ENCODE measurements at regions not wholly inside any gene's neighbourhood (a gene's known extent, or its start where the extent isn't known, plus 50 kb on each side); places are given as distances from the start of the nearest gene placed in this dataset.

DNA sequence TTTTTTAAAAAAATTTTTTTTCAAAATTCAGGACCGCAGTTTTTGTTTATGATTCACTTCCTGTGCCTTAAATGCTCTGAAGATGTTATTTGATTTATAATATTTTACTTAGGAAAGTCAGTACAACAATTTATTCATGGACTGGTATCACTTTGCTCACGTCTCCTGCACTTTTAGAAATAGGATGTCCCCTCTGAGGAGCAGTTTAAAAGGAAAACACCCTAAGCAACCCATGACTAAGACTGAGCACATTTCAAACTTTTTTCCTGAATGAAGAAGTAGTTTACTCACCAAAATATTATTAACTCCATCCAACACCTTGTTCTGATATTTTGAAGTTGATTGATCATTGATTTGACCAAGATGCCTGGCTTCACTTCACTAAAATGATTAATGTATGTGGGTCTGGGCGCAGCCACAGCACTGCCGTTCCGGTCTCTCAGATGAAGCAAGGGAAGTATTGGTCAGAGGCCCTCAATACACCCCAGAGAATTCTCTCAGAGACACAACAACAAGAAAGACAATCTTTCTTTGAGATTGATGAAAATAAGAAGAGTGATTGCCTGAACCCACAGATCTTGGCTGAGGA, 223.9 kb downstream of the TGFB2 start:
- FAIRE-seq = no peak
- no peak for DNase-seq (ENCODE audit: insufficient read length, low spot score)
- TF ChIP-seq POU2F2 (IDR thresholded peaks at IDR 0.05; ENCODE audit: low read depth, low read length) = no peak
- TF ChIP-seq POLR2A (IDR thresholded peaks at IDR 0.05; ENCODE audit: low read depth, low read length) = no peak
- TF ChIP-seq SPI1 (IDR thresholded peaks at IDR 0.05; ENCODE audit: low read depth, low read length) = no peak
- no peak for TF ChIP-seq TAF1 (IDR thresholded peaks at IDR 0.05; ENCODE audit: low read depth, low read length)
- TF ChIP-seq PAX5 (IDR thresholded peaks at IDR 0.05; ENCODE audit: insufficient read depth, low read length, severe bottlenecking) = no peak
- no peak for TF ChIP-seq POLR2AphosphoS5 (IDR thresholded peaks at IDR 0.05; ENCODE audit: low read depth, low read length)

DNA sequence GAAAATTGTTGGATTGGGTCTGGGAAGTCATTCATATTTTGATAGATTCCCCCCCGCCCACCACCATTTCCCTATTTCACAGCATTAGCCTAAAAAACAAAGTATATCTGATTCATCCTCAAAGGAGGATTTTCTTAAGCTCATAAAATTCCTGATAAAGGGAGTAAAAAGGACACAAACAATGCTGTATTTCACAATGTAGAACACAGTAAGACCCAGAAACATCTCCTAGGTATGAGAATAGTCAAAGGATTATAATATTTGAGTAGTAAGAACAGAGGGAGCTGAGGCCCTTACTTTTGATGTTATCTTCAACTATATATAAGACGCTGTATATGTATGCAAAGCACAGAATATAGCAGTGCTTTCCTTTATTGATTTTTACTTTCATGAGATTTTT, 225.3 kb downstream of the TGFB2 start:
- FAIRE-seq (no peak), DNase-seq (ENCODE audit: insufficient read length, low spot score) (no peak)
- TF ChIP-seq SPI1 (IDR thresholded peaks at IDR 0.05; ENCODE audit: low read depth, low read length) = no peak
- no peak for TF ChIP-seq POU2F2 (IDR thresholded peaks at IDR 0.05; ENCODE audit: low read depth, low read length)
- TF ChIP-seq TAF1 (IDR thresholded peaks at IDR 0.05; ENCODE audit: low read depth, low read length) = no peak
- no peak for TF ChIP-seq POLR2A (IDR thresholded peaks at IDR 0.05; ENCODE audit: low read depth, low read length)
- TF ChIP-seq POLR2AphosphoS5 (IDR thresholded peaks at IDR 0.05; ENCODE audit: low read depth, low read length) = no peak
- no peak for TF ChIP-seq PAX5 (IDR thresholded peaks at IDR 0.05; ENCODE audit: insufficient read depth, low read length, severe bottlenecking)

DNA sequence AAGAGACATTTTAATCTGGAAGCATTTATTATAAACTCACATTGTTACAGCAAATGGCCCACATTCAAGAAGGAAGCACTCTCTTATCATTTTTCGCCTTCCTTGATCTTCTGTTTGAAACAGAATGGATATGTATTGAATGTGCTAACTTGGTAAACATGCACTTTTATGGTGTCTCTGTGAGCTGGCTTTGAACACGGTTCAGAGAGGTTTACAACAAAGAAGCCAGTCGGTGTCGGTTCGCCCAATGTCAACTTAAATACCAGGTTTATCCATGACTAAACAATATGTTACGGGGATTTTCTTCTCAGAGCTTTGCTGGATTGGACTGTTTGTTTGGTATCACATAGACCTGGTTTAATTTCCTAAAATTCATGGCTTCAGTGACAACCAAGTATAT, 226.4 kb downstream of the TGFB2 start:
- TF ChIP-seq PAX5 (IDR thresholded peaks at IDR 0.05; ENCODE audit: insufficient read depth, low read length, severe bottlenecking) = no peak
- TF ChIP-seq POLR2A (IDR thresholded peaks at IDR 0.05; ENCODE audit: low read depth, low read length) = no peak
- TF ChIP-seq POU2F2 (IDR thresholded peaks at IDR 0.05; ENCODE audit: low read depth, low read length) = no peak
- TF ChIP-seq TAF1 (IDR thresholded peaks at IDR 0.05; ENCODE audit: low read depth, low read length) = no peak
- TF ChIP-seq POLR2AphosphoS5 (IDR thresholded peaks at IDR 0.05; ENCODE audit: low read depth, low read length) = no peak
- TF ChIP-seq SPI1 (IDR thresholded peaks at IDR 0.05; ENCODE audit: low read depth, low read length) = no peak
- DNase-seq (ENCODE audit: insufficient read length, low spot score) = no peak
- no peak for FAIRE-seq

DNA sequence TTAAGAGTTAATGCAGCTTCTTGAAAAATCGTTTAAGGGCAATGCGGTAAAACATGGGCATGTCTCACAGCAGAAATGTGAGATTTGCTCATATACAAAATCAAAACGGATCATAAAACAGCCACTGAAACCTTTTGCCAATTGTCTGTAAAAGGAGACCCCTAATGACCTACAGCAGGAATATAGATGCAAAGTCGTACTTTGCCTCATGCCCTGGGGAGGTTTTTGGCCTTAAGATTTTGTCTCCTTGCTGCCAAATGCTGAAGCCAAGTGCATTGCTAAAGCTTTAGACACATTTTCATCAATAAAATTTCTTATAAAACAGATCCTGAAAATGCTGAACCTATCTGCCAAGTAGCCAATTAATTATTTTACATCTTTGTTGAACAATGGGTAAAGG, 226.9 kb downstream of the TGFB2 start:
- DNase-seq (ENCODE audit: insufficient read length, low spot score) = no peak
- no peak for FAIRE-seq
- no peak for TF ChIP-seq SPI1 (IDR thresholded peaks at IDR 0.05; ENCODE audit: low read depth, low read length)
- TF ChIP-seq POLR2AphosphoS5 (IDR thresholded peaks at IDR 0.05; ENCODE audit: low read depth, low read length) = no peak
- no peak for TF ChIP-seq PAX5 (IDR thresholded peaks at IDR 0.05; ENCODE audit: insufficient read depth, low read length, severe bottlenecking)
- TF ChIP-seq TAF1 (IDR thresholded peaks at IDR 0.05; ENCODE audit: low read depth, low read length) = no peak
- no peak for TF ChIP-seq POLR2A (IDR thresholded peaks at IDR 0.05; ENCODE audit: low read depth, low read length)
- no peak for TF ChIP-seq POU2F2 (IDR thresholded peaks at IDR 0.05; ENCODE audit: low read depth, low read length)

DNA sequence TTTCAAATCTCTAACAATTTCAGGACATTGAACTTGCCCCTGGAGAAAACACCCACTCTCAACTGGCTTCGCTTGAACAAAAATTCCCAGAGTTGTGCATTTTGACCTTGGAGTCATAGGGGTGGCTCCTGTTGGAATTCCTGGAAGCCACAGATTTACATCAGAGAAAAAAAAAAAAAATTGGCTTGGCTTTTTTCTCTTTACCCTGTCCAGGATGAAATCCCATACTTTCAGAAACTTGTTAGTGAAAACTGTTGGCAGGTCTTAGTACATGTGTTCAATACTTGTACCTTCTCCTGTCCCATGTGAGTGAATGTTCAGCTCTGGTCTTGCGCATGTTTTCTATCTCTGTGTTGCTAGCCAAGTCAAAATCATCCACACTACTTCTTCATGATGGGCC, 228.8 kb downstream of the TGFB2 start:
- DNase-seq (ENCODE audit: insufficient read length, low spot score) (no peak), FAIRE-seq (no peak)

DNA sequence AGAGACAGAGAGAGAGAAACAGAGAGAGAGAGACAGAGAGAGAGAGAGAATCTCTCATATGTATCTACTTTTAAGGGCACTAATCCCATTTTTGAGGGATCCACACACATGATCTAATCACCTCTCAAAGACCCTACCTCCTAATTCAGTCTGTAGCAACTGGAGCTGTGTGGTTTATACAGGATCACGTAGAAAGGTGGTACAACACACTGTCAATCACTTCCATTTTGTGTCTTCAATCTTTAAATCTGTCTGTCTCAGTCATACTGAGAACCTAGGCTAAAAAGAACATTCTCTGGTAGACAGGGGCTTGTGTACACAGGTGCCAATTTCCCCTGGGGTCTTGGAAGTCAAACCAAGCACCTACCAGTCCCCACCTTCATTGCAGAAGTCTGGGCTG, 229.9 kb downstream of the TGFB2 start:
- TF ChIP-seq POU2F2 (IDR thresholded peaks at IDR 0.05; ENCODE audit: low read depth, low read length) (no peak), SPI1 (IDR thresholded peaks at IDR 0.05; ENCODE audit: low read depth, low read length) (no peak), POLR2A (IDR thresholded peaks at IDR 0.05; ENCODE audit: low read depth, low read length) (no peak), PAX5 (IDR thresholded peaks at IDR 0.05; ENCODE audit: insufficient read depth, low read length, severe bottlenecking) (no peak), TAF1 (IDR thresholded peaks at IDR 0.05; ENCODE audit: low read depth, low read length) (no peak), POLR2AphosphoS5 (IDR thresholded peaks at IDR 0.05; ENCODE audit: low read depth, low read length) (no peak)
- DNase-seq (ENCODE audit: insufficient read length, low spot score) (no peak), FAIRE-seq (no peak)

More for the DNA sequence above, 228.8 kb downstream of the TGFB2 start:
- TF ChIP-seq POLR2A (IDR thresholded peaks at IDR 0.05; ENCODE audit: low read depth, low read length) (no peak), PAX5 (IDR thresholded peaks at IDR 0.05; ENCODE audit: insufficient read depth, low read length, severe bottlenecking) (no peak), SPI1 (IDR thresholded peaks at IDR 0.05; ENCODE audit: low read depth, low read length) (no peak), POLR2AphosphoS5 (IDR thresholded peaks at IDR 0.05; ENCODE audit: low read depth, low read length) (no peak), TAF1 (IDR thresholded peaks at IDR 0.05; ENCODE audit: low read depth, low read length) (no peak), POU2F2 (IDR thresholded peaks at IDR 0.05; ENCODE audit: low read depth, low read length) (no peak)

DNA sequence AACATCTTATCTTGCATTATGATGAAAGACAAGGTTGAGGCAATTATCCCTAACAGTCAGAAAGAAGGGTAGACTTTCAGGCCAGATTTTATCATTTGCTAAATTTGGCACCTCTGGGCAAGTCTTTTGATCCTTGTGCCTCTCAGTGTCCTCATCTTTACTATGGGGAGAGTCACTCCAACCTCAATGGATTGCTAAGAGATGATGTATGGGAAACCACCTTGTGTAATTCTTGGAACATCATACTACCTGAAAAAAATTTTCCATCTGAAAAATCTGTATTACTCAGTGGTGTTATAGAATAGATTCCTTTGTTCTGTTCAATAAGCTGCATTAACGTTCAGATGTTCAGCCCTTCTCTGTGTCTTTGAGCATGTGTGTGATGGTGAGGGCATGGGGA, 230.7 kb downstream of the TGFB2 start:
- DNase-seq (ENCODE audit: insufficient read length, low spot score) = no peak
- no peak for FAIRE-seq
- TF ChIP-seq POLR2A (IDR thresholded peaks at IDR 0.05; ENCODE audit: low read depth, low read length) (no peak), TAF1 (IDR thresholded peaks at IDR 0.05; ENCODE audit: low read depth, low read length) (no peak), PAX5 (IDR thresholded peaks at IDR 0.05; ENCODE audit: insufficient read depth, low read length, severe bottlenecking) (no peak), POU2F2 (IDR thresholded peaks at IDR 0.05; ENCODE audit: low read depth, low read length) (no peak), SPI1 (IDR thresholded peaks at IDR 0.05; ENCODE audit: low read depth, low read length) (no peak), POLR2AphosphoS5 (IDR thresholded peaks at IDR 0.05; ENCODE audit: low read depth, low read length) (no peak)

DNA sequence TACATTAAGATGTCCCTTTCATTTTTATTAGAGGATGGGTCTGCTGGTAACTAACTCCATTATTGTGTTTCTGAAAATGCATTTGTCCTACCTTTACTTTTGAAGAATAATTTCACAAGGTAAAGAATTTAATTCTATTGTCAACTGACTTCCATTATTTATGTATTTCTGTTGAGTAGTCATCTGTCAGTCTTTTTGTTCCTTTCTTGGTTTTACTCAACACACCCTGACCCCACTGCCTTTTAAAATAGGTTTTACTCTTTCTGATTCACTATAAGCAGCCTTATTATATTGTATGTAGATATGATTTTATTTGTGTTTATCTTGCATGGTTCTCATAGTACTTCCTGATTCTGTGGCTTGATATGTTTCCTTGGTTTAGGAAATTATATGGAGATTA, 237.5 kb downstream of the TGFB2 start:
- DNase-seq (ENCODE audit: insufficient read length, low spot score) (no peak), FAIRE-seq (no peak)
- TF ChIP-seq POLR2A (IDR thresholded peaks at IDR 0.05; ENCODE audit: low read depth, low read length) (no peak), TAF1 (IDR thresholded peaks at IDR 0.05; ENCODE audit: low read depth, low read length) (no peak), PAX5 (IDR thresholded peaks at IDR 0.05; ENCODE audit: insufficient read depth, low read length, severe bottlenecking) (no peak), POLR2AphosphoS5 (IDR thresholded peaks at IDR 0.05; ENCODE audit: low read depth, low read length) (no peak), POU2F2 (IDR thresholded peaks at IDR 0.05; ENCODE audit: low read depth, low read length) (no peak), SPI1 (IDR thresholded peaks at IDR 0.05; ENCODE audit: low read depth, low read length) (no peak)

DNA sequence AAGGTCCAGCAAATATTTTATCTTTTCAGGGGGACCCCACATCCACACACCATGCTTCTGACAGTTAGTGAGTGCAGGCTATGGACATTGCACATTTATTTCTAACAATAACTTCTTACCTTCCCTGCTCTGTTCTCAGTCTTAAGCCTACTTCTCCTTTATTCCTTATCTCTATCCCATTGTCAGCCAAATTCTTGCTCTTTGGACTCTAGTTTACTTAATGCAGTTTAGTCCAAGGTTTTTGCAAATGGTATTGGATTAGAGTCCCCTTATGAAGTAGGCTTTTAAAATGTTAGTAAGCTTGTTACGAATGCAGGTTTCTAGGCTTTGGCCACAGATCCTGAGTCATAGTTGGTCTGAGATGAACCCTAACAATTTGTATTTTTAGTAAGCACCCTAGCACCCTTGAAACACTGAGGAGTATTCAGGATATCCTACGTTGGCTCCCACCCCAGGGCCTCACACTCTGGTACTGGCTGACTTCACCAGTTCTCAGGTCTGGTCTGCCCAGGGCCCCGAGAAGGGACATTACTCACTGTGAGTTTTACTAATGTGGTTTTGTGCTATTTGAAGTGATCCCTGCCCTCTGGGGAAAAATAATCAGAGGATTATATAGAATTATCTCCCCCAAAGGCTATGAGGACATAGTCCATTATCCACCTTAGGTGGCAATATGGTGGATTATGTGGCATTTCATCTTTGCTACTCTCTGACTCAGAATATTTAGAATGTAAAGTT, 239.5 kb downstream of the TGFB2 start:
- TF ChIP-seq POLR2AphosphoS5 (IDR thresholded peaks at IDR 0.05; ENCODE audit: low read depth, low read length) = no peak
- no peak for TF ChIP-seq TAF1 (IDR thresholded peaks at IDR 0.05; ENCODE audit: low read depth, low read length)
- TF ChIP-seq POLR2A (IDR thresholded peaks at IDR 0.05; ENCODE audit: low read depth, low read length) = no peak
- no peak for TF ChIP-seq PAX5 (IDR thresholded peaks at IDR 0.05; ENCODE audit: insufficient read depth, low read length, severe bottlenecking)
- TF ChIP-seq POU2F2 (IDR thresholded peaks at IDR 0.05; ENCODE audit: low read depth, low read length) = no peak
- TF ChIP-seq SPI1 (IDR thresholded peaks at IDR 0.05; ENCODE audit: low read depth, low read length) = no peak
- DNase-seq (ENCODE audit: insufficient read length, low spot score) (no peak), FAIRE-seq (no peak)
